DND-41 (cell line): ENCODE measurements at regions not wholly inside any gene's neighbourhood (a gene's known extent, or its start where the extent isn't known, plus 50 kb on each side); places are given as distances from the start of the nearest gene placed in this dataset.

Source experiments
- EZH2 ChIP-seq: IDR thresholded peaks from 3 replicates; pipeline ENCODE4 v1.6.1; 2012; ENCODE audit warnings: borderline replicate concordance, low read depth, mild to moderate bottlenecking, moderate library complexity, low read length, inconsistent platforms; ENCODE audit not compliant: severe bottlenecking
- TF ChIP-seq, protein P1 (sequence below): IDR thresholded peaks from 2 replicates; pipeline ENCODE4 v1.5.1; 2012; ENCODE audit warnings: borderline replicate concordance, low read length, moderate library complexity, mild to moderate bottlenecking; ENCODE audit not compliant: poor library complexity, severe bottlenecking; ENCODE audit errors: extremely low read depth

DNA sequence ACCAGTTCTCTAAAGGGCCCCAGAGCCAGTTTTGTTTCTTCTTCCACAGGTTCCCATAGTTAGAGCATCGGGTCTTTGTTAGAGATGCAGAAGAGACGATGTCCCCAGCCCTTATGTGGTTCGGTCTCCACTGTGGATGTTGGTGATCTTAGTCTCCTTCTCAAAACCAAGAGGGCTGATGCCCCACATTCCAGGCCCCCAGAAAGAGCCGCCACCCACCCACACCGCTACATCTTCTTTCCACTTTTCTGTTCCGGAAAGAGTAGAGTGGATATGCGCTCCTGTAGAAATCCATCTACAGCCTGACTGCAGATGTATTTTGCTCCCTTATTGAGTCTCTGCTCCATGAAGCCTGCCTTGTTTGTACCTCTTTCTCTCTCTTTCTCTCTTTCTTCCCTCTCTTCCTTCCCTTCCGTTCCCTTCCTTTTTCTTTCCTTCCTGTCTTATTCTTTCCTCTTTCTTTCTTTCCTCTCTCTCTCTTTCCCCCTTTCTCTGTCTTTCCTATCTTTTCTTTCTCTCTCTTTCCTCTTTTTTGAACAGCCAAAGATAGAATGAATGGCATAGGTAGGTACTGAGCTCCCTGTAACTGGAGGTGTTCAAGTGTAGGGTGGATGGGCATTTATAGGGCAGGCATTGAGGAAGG, 224.3 kb downstream of the SEC14L1 start:
- TF ChIP-seq, protein P1, sequence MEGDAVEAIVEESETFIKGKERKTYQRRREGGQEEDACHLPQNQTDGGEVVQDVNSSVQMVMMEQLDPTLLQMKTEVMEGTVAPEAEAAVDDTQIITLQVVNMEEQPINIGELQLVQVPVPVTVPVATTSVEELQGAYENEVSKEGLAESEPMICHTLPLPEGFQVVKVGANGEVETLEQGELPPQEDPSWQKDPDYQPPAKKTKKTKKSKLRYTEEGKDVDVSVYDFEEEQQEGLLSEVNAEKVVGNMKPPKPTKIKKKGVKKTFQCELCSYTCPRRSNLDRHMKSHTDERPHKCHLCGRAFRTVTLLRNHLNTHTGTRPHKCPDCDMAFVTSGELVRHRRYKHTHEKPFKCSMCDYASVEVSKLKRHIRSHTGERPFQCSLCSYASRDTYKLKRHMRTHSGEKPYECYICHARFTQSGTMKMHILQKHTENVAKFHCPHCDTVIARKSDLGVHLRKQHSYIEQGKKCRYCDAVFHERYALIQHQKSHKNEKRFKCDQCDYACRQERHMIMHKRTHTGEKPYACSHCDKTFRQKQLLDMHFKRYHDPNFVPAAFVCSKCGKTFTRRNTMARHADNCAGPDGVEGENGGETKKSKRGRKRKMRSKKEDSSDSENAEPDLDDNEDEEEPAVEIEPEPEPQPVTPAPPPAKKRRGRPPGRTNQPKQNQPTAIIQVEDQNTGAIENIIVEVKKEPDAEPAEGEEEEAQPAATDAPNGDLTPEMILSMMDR = no peak
- no peak for TF ChIP-seq EZH2
